ENCODE measurements at regions not wholly inside any gene's neighbourhood (a gene's known extent, or its start where the extent isn't known, plus 50 kb on each side); places are given as distances from the start of the nearest gene placed in this dataset.

GRCh38 chr11:119835753-119836152 is 106.8 kb upstream of the NECTIN1 start:
- in situ Hi-C loops (cut with HindIII; ENCODE audit: low sequenced_read_pairs), result no loop called here

- in situ Hi-C loops (cut with HindIII; ENCODE audit: low sequenced_read_pairs), result no loop called here
Observed at GRCh38 chr11:119832202-119832935, 103.4 kb upstream of the NECTIN1 start.

GRCh38 chr11:119831011-119831410 is 102.0 kb upstream of the NECTIN1 start:
- in situ Hi-C loops (cut with HindIII; ENCODE audit: low sequenced_read_pairs), result no loop called here

- in situ Hi-C loops (cut with HindIII; ENCODE audit: low sequenced_read_pairs), result no loop called here
Observed at GRCh38 chr11:119830400-119830799, 101.4 kb upstream of the NECTIN1 start.

- in situ Hi-C loops (cut with HindIII; ENCODE audit: low sequenced_read_pairs), result no loop called here
Observed at GRCh38 chr11:119829402-119829801, 100.4 kb upstream of the NECTIN1 start.

- in situ Hi-C loops (cut with HindIII; ENCODE audit: low sequenced_read_pairs), result no loop called here
Observed at GRCh38 chr11:119828819-119829218, 99.8 kb upstream of the NECTIN1 start.

GRCh38 chr11:119828006-119828405 is 99.0 kb upstream of the NECTIN1 start:
- in situ Hi-C loops (cut with HindIII; ENCODE audit: low sequenced_read_pairs), result no loop called here

GRCh38 chr11:119827113-119827512 is 98.1 kb upstream of the NECTIN1 start:
- in situ Hi-C loops (cut with HindIII; ENCODE audit: low sequenced_read_pairs), result no loop called here

GRCh38 chr11:119823077-119823476 is 94.1 kb upstream of the NECTIN1 start:
- in situ Hi-C loops (cut with HindIII; ENCODE audit: low sequenced_read_pairs), result no loop called here

- in situ Hi-C loops (cut with HindIII; ENCODE audit: low sequenced_read_pairs), result no loop called here
Observed at GRCh38 chr11:119816660-119817059, 87.7 kb upstream of the NECTIN1 start.

- in situ Hi-C loops (cut with HindIII; ENCODE audit: low sequenced_read_pairs), result no loop called here
Observed at GRCh38 chr11:119814766-119815165, 85.8 kb upstream of the NECTIN1 start.

GRCh38 chr11:119810478-119811232 is 81.7 kb upstream of the NECTIN1 start:
- in situ Hi-C loops (cut with HindIII; ENCODE audit: low sequenced_read_pairs), result no loop called here

- in situ Hi-C loops (cut with HindIII; ENCODE audit: low sequenced_read_pairs), result no loop called here
Observed at GRCh38 chr11:119809346-119809745, 80.3 kb upstream of the NECTIN1 start.

- in situ Hi-C loops (cut with HindIII; ENCODE audit: low sequenced_read_pairs), result no loop called here
Observed at GRCh38 chr11:119808407-119809185, 79.6 kb upstream of the NECTIN1 start.

GRCh38 chr11:119807841-119808240 is 78.8 kb upstream of the NECTIN1 start:
- in situ Hi-C loops (cut with HindIII; ENCODE audit: low sequenced_read_pairs), result no loop called here

- in situ Hi-C loops (cut with HindIII; ENCODE audit: low sequenced_read_pairs), result no loop called here
Observed at GRCh38 chr11:119807402-119807801, 78.4 kb upstream of the NECTIN1 start.

- in situ Hi-C loops (cut with HindIII; ENCODE audit: low sequenced_read_pairs), result no loop called here
Observed at GRCh38 chr11:119806064-119806915, 77.3 kb upstream of the NECTIN1 start.

- in situ Hi-C loops (cut with HindIII; ENCODE audit: low sequenced_read_pairs), result no loop called here
Observed at GRCh38 chr11:119805663-119806062, 76.7 kb upstream of the NECTIN1 start.

GRCh38 chr11:119804698-119805097 is 75.7 kb upstream of the NECTIN1 start:
- in situ Hi-C loops (cut with HindIII; ENCODE audit: low sequenced_read_pairs), result no loop called here

GRCh38 chr11:119803726-119804294 is 74.8 kb upstream of the NECTIN1 start:
- in situ Hi-C loops (cut with HindIII; ENCODE audit: low sequenced_read_pairs), result no loop called here
